Neuronal stem cell (in vitro differentiated cells): ENCODE measurements at regions not wholly inside any gene's neighbourhood (a gene's known extent, or its start where the extent isn't known, plus 50 kb on each side); places are given as distances from the start of the nearest gene placed in this dataset.

Source experiments
- DNase-seq: peaks from one replicate; pipeline ENCODE4 v3.0.0-alpha.2; 2013; ENCODE audit warnings: low spot score
- H2AFZ ChIP-seq: one replicate; pipeline ENCODE4 v1.6.1; 2013; ENCODE audit warnings: mild to moderate bottlenecking, low read length, inconsistent platforms
- H2AK5ac ChIP-seq: 2 replicates; pipeline ENCODE4 v1.6.1; 2013; ENCODE audit warnings: low read depth, mild to moderate bottlenecking, inconsistent platforms, low read length, moderate library complexity, mixed read lengths
- H2BK120ac ChIP-seq: 2 replicates; pipeline ENCODE4 v1.6.1; 2013; ENCODE audit warnings: low read depth, mild to moderate bottlenecking, inconsistent platforms, low read length, moderate library complexity, mixed read lengths
- H2BK12ac ChIP-seq: one replicate; pipeline ENCODE4 v1.6.1; 2013; ENCODE audit warnings: low read length, inconsistent platforms
- H2BK15ac ChIP-seq: 2 replicates; pipeline ENCODE4 v1.6.1; 2013; ENCODE audit warnings: mild to moderate bottlenecking, low read length, inconsistent platforms, mixed read lengths
- H2BK5ac ChIP-seq: one replicate; pipeline ENCODE4 v1.6.1; 2013; ENCODE audit warnings: inconsistent platforms, mild to moderate bottlenecking, low read length, moderate library complexity
- H3K14ac ChIP-seq: one replicate; pipeline ENCODE4 v1.6.1; 2013; ENCODE audit warnings: low read length, inconsistent platforms
- H3K18ac ChIP-seq: 2 replicates; pipeline ENCODE4 v1.6.1; 2013; ENCODE audit warnings: low read length, inconsistent platforms
- H3K23ac ChIP-seq: 2 replicates; pipeline ENCODE4 v1.6.1; 2013; ENCODE audit warnings: low read depth, mild to moderate bottlenecking, mixed read lengths, low read length, inconsistent platforms; ENCODE audit not compliant: poor library complexity
- H3K27ac ChIP-seq: replicated peaks from 3 replicates; pipeline ENCODE4 v1.5.1; 2013; ENCODE audit warnings: low read length, inconsistent platforms
- H3K27me3 ChIP-seq, 3 experiments: 2 replicates each; pipeline ENCODE4 v1.6.1; 2013; ENCODE audit warnings: low read length in 3 of 3, mild to moderate bottlenecking in 2 of 3, inconsistent platforms in 1 of 3, low read depth in 1 of 3, mixed read lengths in 1 of 3, moderate library complexity in 1 of 3; ENCODE audit not compliant: control insufficient read depth in 3 of 3, insufficient read depth in 3 of 3
- H3K36me3 ChIP-seq, 2 donors: replicated peaks in 1 of 2; 2 replicates each; pipeline ENCODE4 v1.6.1; 2013; ENCODE audit warnings: low read length in 2 of 2; ENCODE audit not compliant: control insufficient read depth in 2 of 2, insufficient read depth in 2 of 2
- H3K4ac ChIP-seq: 2 replicates; pipeline ENCODE4 v1.6.1; 2013; ENCODE audit warnings: inconsistent platforms, mild to moderate bottlenecking, low read length, moderate library complexity
- H3K4me1 ChIP-seq, 2 donors: 1 replicate in 1 of 2; 2 replicates in 1 of 2; pipeline ENCODE4 v1.6.1; 2013; ENCODE audit warnings: low read length in 2 of 2, low read depth in 1 of 2; ENCODE audit not compliant: control insufficient read depth in 2 of 2, insufficient read depth in 1 of 2
- H3K4me2 ChIP-seq: one replicate; pipeline ENCODE4 v1.6.1; 2013; ENCODE audit warnings: mild to moderate bottlenecking, low read length, inconsistent platforms; ENCODE audit not compliant: insufficient read depth, poor library complexity, severe bottlenecking
- H3K4me3 ChIP-seq, 2 donors: 2 replicates each; pipeline ENCODE4 v1.5.1; 2013; ENCODE audit warnings: low read length in 2 of 2, mild to moderate bottlenecking in 2 of 2, inconsistent platforms in 1 of 2, moderate library complexity in 1 of 2
- H3K79me1 ChIP-seq: one replicate; pipeline ENCODE4 v1.6.1; 2013; ENCODE audit warnings: low read depth, mild to moderate bottlenecking, inconsistent platforms, low read length, moderate library complexity
- H3K9ac ChIP-seq: one replicate; pipeline ENCODE4 v1.6.1; 2013; ENCODE audit warnings: mild to moderate bottlenecking, low read depth, low read length, inconsistent platforms; ENCODE audit not compliant: poor library complexity
- H3K9me3 ChIP-seq, 2 donors: replicated peaks in 1 of 2; 2 replicates each; pipeline versions ENCODE3 to v1.6.1; 2013; ENCODE audit warnings: low read length in 2 of 2, mild to moderate bottlenecking in 2 of 2, inconsistent platforms in 1 of 2, low read depth in 1 of 2, mixed read lengths in 1 of 2, moderate library complexity in 1 of 2; ENCODE audit not compliant: control insufficient read depth in 2 of 2, insufficient read depth in 1 of 2
- H4K8ac ChIP-seq: one replicate; pipeline ENCODE4 v1.6.1; 2013; ENCODE audit warnings: low read depth, mild to moderate bottlenecking, inconsistent platforms, low read length, moderate library complexity
- H4K91ac ChIP-seq: one replicate; pipeline ENCODE4 v1.6.1; 2013; ENCODE audit warnings: low read length, low read depth, mild to moderate bottlenecking, inconsistent platforms; ENCODE audit not compliant: poor library complexity
- WGBS, 2 donors: extraction: QIAGEN DNeasy Blood & Tissue Kit; methylation state at CpG; one replicate each; pipeline ENCODE4 v1.1.7; 2013; ENCODE audit warnings: missing lambda C conversion rate in 2 of 2, mixed read lengths in 1 of 2; ENCODE audit not compliant: insufficient read length in 2 of 2, insufficient replicate concordance in 1 of 2; ENCODE audit errors: extremely low coverage in 2 of 2; 5-methylcytosine and 5-hydroxymethylcytosine counted together

DNA sequence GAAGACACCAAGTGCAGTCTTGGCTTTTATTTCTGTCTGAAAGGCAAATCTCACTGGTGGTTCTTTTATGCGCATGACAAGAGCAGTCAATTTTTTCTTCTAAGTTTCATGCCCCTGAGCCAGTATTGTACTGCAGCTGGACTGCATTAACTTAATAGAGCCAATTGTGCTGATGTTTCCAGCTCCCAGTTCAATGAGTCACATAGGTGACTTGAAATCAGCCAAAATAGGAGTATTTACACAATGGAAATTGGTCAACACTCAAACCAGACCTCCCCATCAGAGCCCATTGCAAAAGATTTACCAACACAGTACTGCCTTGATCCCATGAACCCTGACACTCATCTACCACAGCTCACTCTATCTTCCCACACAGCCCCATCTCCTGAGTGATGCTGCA, 100.3 kb upstream of the GUCY1A1 start:
- H2BK15ac ChIP-seq, result no peak overlapping the region
- no peak overlapping the region for H3K23ac ChIP-seq
- no peak for DNase-seq
- no peak overlapping the region for H3K18ac ChIP-seq
- no peak overlapping the region for H3K27ac ChIP-seq
- H3K4me3 ChIP-seq, result no peak overlapping the region
- H2BK12ac ChIP-seq, result no peak overlapping the region
- no peak overlapping the region for H2BK120ac ChIP-seq
- no peaks in the 10 kb centered on the region for H3K79me1 ChIP-seq
- H3K4ac ChIP-seq, result no peak overlapping the region
- no peak overlapping the region for H2AFZ ChIP-seq
- H2AK5ac ChIP-seq, result no peak overlapping the region
- no peak overlapping the region for H3K9ac ChIP-seq
- H3K36me3 ChIP-seq, result no peaks in the 10 kb centered on the region
- H3K14ac ChIP-seq, result no peak overlapping the region
- no peak overlapping the region for H3K4me2 ChIP-seq
- H3K4me1 ChIP-seq, result peaks cover 0 to 7% of the 10 kb centered on the region in 2 donors
- no peak overlapping the region for H4K8ac ChIP-seq
- H3K27me3 ChIP-seq, result no peaks in the 10 kb centered on the region
- no peaks in the 10 kb centered on the region for H3K9me3 ChIP-seq
- no peak overlapping the region for H2BK5ac ChIP-seq
- no peak overlapping the region for H4K91ac ChIP-seq
- WGBS, 2 donors, result no CpG with 5 or more reads among the region's 1 CpG

DNA sequence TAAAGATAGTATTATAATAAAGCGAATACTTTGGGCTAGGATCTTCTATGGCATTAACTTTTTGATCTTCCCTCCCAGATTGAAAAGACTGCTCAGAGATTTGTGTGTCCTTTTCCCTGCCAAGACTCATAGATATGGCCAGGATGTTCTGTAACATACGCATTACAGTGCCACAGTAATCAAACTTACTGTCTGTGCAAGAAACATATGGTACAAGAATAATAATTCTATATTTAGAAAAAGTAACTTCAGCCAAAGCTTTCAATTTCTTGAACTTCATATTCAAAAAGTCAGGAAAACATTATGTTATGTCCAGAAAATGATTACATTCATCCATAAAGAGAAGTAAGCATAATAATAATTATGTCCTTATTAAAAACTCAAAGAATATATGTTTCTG, 100.9 kb upstream of the GUCY1A1 start:
- peaks cover 0 to 7% of the 10 kb centered on the region in 2 donors for H3K4me1 ChIP-seq
- no peak for DNase-seq
- no peak overlapping the region for H3K4ac ChIP-seq
- no peaks in the 10 kb centered on the region for H3K9me3 ChIP-seq
- H3K36me3 ChIP-seq, result no peaks in the 10 kb centered on the region
- H3K4me3 ChIP-seq, result no peak overlapping the region
- H4K91ac ChIP-seq, result no peak overlapping the region
- H3K14ac ChIP-seq, result no peak overlapping the region
- no peak overlapping the region for H3K18ac ChIP-seq
- H2BK15ac ChIP-seq, result no peak overlapping the region
- H2BK5ac ChIP-seq, result no peak overlapping the region
- no peak overlapping the region for H3K27ac ChIP-seq
- H2BK12ac ChIP-seq, result no peak overlapping the region
- H3K23ac ChIP-seq, result no peak overlapping the region
- no peak overlapping the region for H3K4me2 ChIP-seq
- no peak overlapping the region for H2BK120ac ChIP-seq
- no peak overlapping the region for H2AFZ ChIP-seq
- no peaks in the 10 kb centered on the region for H3K79me1 ChIP-seq
- no peak overlapping the region for H2AK5ac ChIP-seq
- no peak overlapping the region for H3K9ac ChIP-seq
- no CpG with 5 or more reads among the region's 2 CpGs for WGBS, 2 donors
- H3K27me3 ChIP-seq, result no peaks in the 10 kb centered on the region
- no peak overlapping the region for H4K8ac ChIP-seq

DNA sequence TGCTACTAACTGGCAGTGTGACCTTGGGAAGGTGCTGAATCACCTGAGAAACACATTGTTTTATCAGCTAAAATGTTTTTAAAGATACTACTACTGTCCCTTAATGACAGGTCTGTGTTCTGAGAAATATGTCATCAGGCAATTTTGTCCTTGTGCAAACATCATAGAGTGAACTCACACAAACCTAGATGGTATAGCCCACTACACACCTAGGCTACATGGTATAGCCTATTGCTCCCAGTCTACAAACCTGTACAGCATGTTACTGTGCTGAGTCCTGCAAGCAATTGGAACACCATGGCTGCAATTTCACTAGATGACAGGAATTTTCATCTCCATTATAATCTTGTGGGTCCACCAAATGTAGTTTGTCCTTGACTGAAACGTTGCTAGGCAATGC, 101.3 kb upstream of the GUCY1A1 start:
- H3K4me2 ChIP-seq, result no peak overlapping the region
- no peak overlapping the region for H3K4me3 ChIP-seq
- H3K4me1 ChIP-seq, result peaks cover 0 to 5% of the 10 kb centered on the region in 2 donors
- WGBS, 2 donors, result no CpG with 5 or more reads among the region's 1 CpG
- no peak overlapping the region for H3K14ac ChIP-seq
- no peak for DNase-seq
- H2BK120ac ChIP-seq, result no peak overlapping the region
- H3K9me3 ChIP-seq, result no peaks in the 10 kb centered on the region
- H2BK5ac ChIP-seq, result no peak overlapping the region
- H2BK12ac ChIP-seq, result no peak overlapping the region
- H3K4ac ChIP-seq, result no peak overlapping the region
- H3K23ac ChIP-seq, result no peak overlapping the region
- H2BK15ac ChIP-seq, result no peak overlapping the region
- no peak overlapping the region for H3K18ac ChIP-seq
- no peak overlapping the region for H2AK5ac ChIP-seq
- H3K79me1 ChIP-seq, result no peaks in the 10 kb centered on the region
- H4K8ac ChIP-seq, result no peak overlapping the region
- no peak overlapping the region for H3K9ac ChIP-seq
- H4K91ac ChIP-seq, result no peak overlapping the region
- no peaks in the 10 kb centered on the region for H3K27me3 ChIP-seq
- no peak overlapping the region for H2AFZ ChIP-seq
- no peak overlapping the region for H3K27ac ChIP-seq
- no peaks in the 10 kb centered on the region for H3K36me3 ChIP-seq

DNA sequence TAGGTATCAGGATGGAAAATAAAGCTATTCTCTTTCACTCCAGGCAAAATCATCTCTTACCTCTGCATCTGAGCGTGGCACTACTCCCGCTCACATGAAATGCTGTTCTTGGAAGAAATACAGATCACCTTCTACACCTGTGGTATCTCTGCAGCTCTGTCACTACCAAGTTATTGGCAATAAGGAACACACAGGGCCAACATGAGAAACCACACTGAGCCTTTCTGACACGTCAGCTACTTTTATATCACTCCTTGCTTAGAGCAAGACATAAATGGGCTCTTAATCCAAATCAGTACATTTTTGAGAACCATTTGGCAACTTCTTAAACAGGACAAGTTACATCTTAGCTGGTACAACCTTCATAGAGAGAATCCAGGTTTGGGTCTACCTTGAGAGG, 101.8 kb upstream of the GUCY1A1 start:
- H2BK12ac ChIP-seq, result no peak overlapping the region
- no peaks in the 10 kb centered on the region for H3K27me3 ChIP-seq

More for the DNA sequence above, 101.8 kb upstream of the GUCY1A1 start:
- Histone ChIP-seq H3K14ac (no peak overlapping the region), H3K4me1 (peaks cover 0 to 5% of the 10 kb centered on the region in 2 donors), H3K4ac (no peak overlapping the region), H2BK5ac (no peak overlapping the region), H3K79me1 (no peaks in the 10 kb centered on the region), H2AFZ (no peak overlapping the region), H2AK5ac (no peak overlapping the region), H3K18ac (no peak overlapping the region), H3K4me2 (peak overlapping the region; percentile 23), H4K8ac (no peak overlapping the region), H3K27ac (no peak overlapping the region), H4K91ac (no peak overlapping the region), H2BK120ac (no peak overlapping the region), H3K23ac (no peak overlapping the region), H3K4me3 (no peak overlapping the region), H3K36me3 (no peaks in the 10 kb centered on the region), H2BK15ac (no peak overlapping the region), H3K9me3 (no peaks in the 10 kb centered on the region), H3K9ac (no peak overlapping the region)
- WGBS, 2 donors, result no CpG with 5 or more reads among the region's 3 CpGs
- DNase-seq, result no peak
